Sigmoid colon (tissue), 4 donors: ENCODE measurements at regions not wholly inside any gene's neighbourhood (a gene's known extent, or its start where the extent isn't known, plus 50 kb on each side); places are given as distances from the start of the nearest gene placed in this dataset.

ENCODE experiments used
- CTCF ChIP-seq, 4 experiments: fragments of 450-650 bp in 3 of 4; fragments of 200-600 bp in 1 of 4; IDR thresholded peaks; one replicate each; pipeline ENCODE4 v1.5.1; 2016 to 2019; ENCODE audit warnings: antibody characterized with exemption in 4 of 4, mild to moderate bottlenecking in 3 of 4, moderate library complexity in 2 of 4
- POLR2A ChIP-seq, 2 donors: fragments of 450-650 bp; IDR thresholded peaks; one replicate each; pipeline ENCODE4 v1.6.1; 2016; ENCODE audit warnings: antibody characterized with exemption in 2 of 2, mild to moderate bottlenecking in 2 of 2, moderate library complexity in 2 of 2
- POLR2AphosphoS5 ChIP-seq, 4 donors: sonication (generic); formaldehyde crosslinking; IDR thresholded peaks; one replicate each; pipeline ENCODE4 v1.6.1; 2017; ENCODE audit warnings: antibody characterized with exemption in 4 of 4

- TF ChIP-seq CTCF (IDR thresholded peaks at IDR 0.05) (no peak), POLR2A (IDR thresholded peaks at IDR 0.05) (no peak), POLR2AphosphoS5 (IDR thresholded peaks at IDR 0.05) (no peak)
These were observed 187.2 kb upstream of the RBBP8 start for GRCh38 chr18:22745966-22746365.
